Aorta (tissue), 5 donors: ENCODE measurements at regions not wholly inside any gene's neighbourhood (a gene's known extent, or its start where the extent isn't known, plus 50 kb on each side); places are given as distances from the start of the nearest gene placed in this dataset.
A peak's percentile ranks its signal among the peaks of the same experiment; 100 is the strongest.
"Not testable (repeated sequence)": the region's sequence is repeated elsewhere in the genome, so short reads cannot be mapped to it uniquely, and the experiment has no call there.

Source experiments
- ATAC-seq: fragments of 200-7000 bp; cut with Tn5 transposase; one replicate; pipeline ENCODE4 v1.9.1; 2022; ENCODE audit warnings: moderate library complexity; ENCODE audit not compliant: low FRiP score
- DNase-seq, 2 donors: peaks; one replicate each; pipeline ENCODE4 v3.0.0-alpha.2; 2020
- H3K27ac ChIP-seq, 2 donors: one replicate each; pipeline ENCODE4 v1.5.1; 2013; ENCODE audit warnings: low read length in 2 of 2, mild to moderate bottlenecking in 2 of 2, moderate library complexity in 2 of 2, control low read depth in 1 of 2, inconsistent platforms in 1 of 2, low read depth in 1 of 2
- H3K27me3 ChIP-seq, 2 donors: one replicate each; pipeline ENCODE4 v1.6.1; 2013; ENCODE audit warnings: control low read depth in 1 of 2, low read length in 1 of 2, mild to moderate bottlenecking in 1 of 2, moderate library complexity in 1 of 2; ENCODE audit not compliant: insufficient read depth in 2 of 2, control insufficient read depth in 1 of 2
- H3K36me3 ChIP-seq, 2 donors: one replicate each; pipeline ENCODE4 v1.6.1; 2013; ENCODE audit warnings: control low read depth in 1 of 2, low read length in 1 of 2, mild to moderate bottlenecking in 1 of 2; ENCODE audit not compliant: insufficient read depth in 2 of 2, control insufficient read depth in 1 of 2
- H3K4me1 ChIP-seq, 2 donors: one replicate each; pipeline ENCODE4 v1.6.1; 2013; ENCODE audit warnings: low read length in 2 of 2, control low read depth in 1 of 2, mild to moderate bottlenecking in 1 of 2, moderate library complexity in 1 of 2; ENCODE audit not compliant: insufficient read depth in 2 of 2, control insufficient read depth in 1 of 2
- H3K4me3 ChIP-seq, 2 donors: one replicate each; pipeline ENCODE4 v1.5.1; 2013; ENCODE audit warnings: low read length in 2 of 2, control low read depth in 1 of 2, mild to moderate bottlenecking in 1 of 2
- H3K9me3 ChIP-seq: one replicate; pipeline ENCODE4 v1.6.1; 2013; ENCODE audit warnings: mild to moderate bottlenecking, low read length; ENCODE audit not compliant: control insufficient read depth
- WGBS, 2 donors: extraction: QIAGEN DNeasy Blood & Tissue Kit; methylation state at CpG; one replicate each; pipeline ENCODE4 v1.1.7; 2013; 5-methylcytosine and 5-hydroxymethylcytosine counted together
- intact Hi-C, 2 donors: fragments of 100-400 bp; cut with DNase I; formaldehyde crosslinking; loops; one replicate each; pipeline versions ENCODE4 v1.14.2 to v1.15.0; 2022
- donor health status: healthy with polysubstance abuse.
- donor health status: Bipolar disorder and iron deficiency.
- donor health status: DM: no; HTN: no; CAD: no.
- donor health status: DM: no; HTN: no; CAD: no.
- donor health status: DM: yes; HTN: yes; CAD: no.

DNA sequence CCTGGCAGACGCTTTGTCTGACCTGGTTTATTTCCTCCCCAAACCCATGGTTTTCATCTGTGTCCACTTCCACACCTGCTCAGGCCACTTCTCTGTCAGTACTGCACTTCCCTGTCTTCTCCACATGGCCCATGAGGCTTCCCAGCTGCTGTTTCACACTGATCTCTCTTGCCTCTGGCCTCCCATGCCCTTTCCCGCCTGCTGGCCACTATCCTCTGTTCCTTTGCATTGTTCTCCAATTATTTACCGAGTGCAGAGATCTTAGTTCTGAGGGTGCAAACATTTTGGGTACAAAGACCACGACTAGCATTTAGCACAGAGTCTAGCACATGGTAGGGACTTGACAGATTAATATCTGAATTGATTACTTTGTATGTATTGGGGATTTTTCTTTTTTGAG, 174.8 kb upstream of the NPY2R start:
- H3K27ac ChIP-seq: no peak overlapping the region
- intact Hi-C loops: no loop called here

GRCh38 chr4:155037031-155037430, 171.4 kb upstream of the NPY2R start:
- no peaks in the 10 kb centered on the region for H3K4me1 ChIP-seq
- no peak for DNase-seq
- H3K9me3 ChIP-seq: peaks cover 3% of the 10 kb centered on the region
- no peak overlapping the region for H3K4me3 ChIP-seq
- H3K27ac ChIP-seq: no peak overlapping the region
- intact Hi-C loops: no loop called here
- ATAC-seq: no peak
- no peaks in the 10 kb centered on the region for H3K36me3 ChIP-seq
- no peaks in the 10 kb centered on the region for H3K27me3 ChIP-seq
- WGBS, 2 donors: 89 to 97% methylated on average over 1 of the region's 1 CpG

More for the DNA sequence above, 174.8 kb upstream of the NPY2R start:
- no peaks in the 10 kb centered on the region for H3K4me1 ChIP-seq
- no peak for ATAC-seq
- H3K36me3 ChIP-seq: no peaks in the 10 kb centered on the region
- H3K27me3 ChIP-seq: no peaks in the 10 kb centered on the region
- peaks cover 3% of the 10 kb centered on the region for H3K9me3 ChIP-seq
- WGBS, 2 donors: 68 to 82% methylated on average over 4 of the region's 4 CpGs
- DNase-seq: no peak
- no peak overlapping the region for H3K4me3 ChIP-seq

DNA sequence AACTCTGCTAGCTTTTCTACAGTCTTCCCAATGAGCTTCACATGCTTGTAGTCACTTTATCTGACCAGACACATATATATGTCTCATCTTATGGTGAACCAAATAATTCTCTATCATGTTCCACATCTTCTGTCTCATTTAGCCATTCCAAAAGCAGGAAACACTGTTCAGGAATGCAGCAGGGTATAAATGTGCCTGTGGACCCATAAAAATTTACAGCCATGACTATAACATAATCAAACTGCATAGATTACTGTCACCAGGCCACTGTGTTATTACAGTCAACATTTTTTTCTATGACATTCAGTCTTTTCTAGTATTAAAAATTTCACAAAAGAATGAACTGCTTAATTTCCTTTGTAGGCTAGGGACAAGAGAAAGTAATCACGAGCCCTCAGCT, 170.0 kb upstream of the NPY2R start:
- H3K4me1 ChIP-seq: no peaks in the 10 kb centered on the region
- WGBS, 2 donors: 68 to 70% methylated on average over 1 of the region's 1 CpG

DNA sequence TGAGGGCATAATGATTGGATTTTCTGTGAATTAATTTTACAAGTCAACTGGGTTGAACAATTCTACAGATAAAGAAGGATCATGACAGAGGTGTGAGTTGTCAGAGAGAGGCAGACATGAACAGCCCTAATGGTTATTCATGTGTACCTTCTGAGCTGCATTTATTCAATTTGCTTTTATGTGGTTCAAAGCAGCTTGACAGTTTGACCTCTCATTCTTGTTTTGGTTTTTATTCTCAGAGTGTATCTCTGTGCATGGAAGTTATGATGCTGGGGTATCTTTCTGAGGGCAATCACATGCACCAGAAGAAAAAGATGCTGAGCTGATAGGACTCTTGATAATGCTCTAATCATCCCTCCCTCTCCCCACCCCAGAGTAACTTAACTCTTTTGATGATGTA, 169.3 kb upstream of the NPY2R start:
- Histone ChIP-seq H3K27ac (no peak overlapping the region), H3K36me3 (no peaks in the 10 kb centered on the region), H3K4me3 (no peak overlapping the region), H3K4me1 (no peaks in the 10 kb centered on the region), H3K27me3 (no peaks in the 10 kb centered on the region), H3K9me3 (no peaks in the 10 kb centered on the region)
- DNase-seq: no peak
- intact Hi-C loops: no loop called here
- ATAC-seq: no peak

More for the DNA sequence above, 170.0 kb upstream of the NPY2R start:
- H3K4me3 ChIP-seq: no peak overlapping the region
- H3K27me3 ChIP-seq: no peaks in the 10 kb centered on the region
- DNase-seq: no peak
- no peaks in the 10 kb centered on the region for H3K36me3 ChIP-seq
- no peak for ATAC-seq
- no peak overlapping the region for H3K27ac ChIP-seq
- intact Hi-C loops: no loop called here
- no peaks in the 10 kb centered on the region for H3K9me3 ChIP-seq

- intact Hi-C loops: no loop called here
- Histone ChIP-seq H3K9me3 (no peaks in the 10 kb centered on the region), H3K4me1 (no peaks in the 10 kb centered on the region), H3K4me3 (no peak overlapping the region), H3K27me3 (no peaks in the 10 kb centered on the region), H3K36me3 (no peaks in the 10 kb centered on the region), H3K27ac (no peak overlapping the region)
- ATAC-seq (no peak), DNase-seq (no peak)
- 84 to 92% methylated on average over 3 of the region's 3 CpGs for WGBS, 2 donors
Measured at GRCh38 chr4:155040031-155040430, 168.4 kb upstream of the NPY2R start.

DNA sequence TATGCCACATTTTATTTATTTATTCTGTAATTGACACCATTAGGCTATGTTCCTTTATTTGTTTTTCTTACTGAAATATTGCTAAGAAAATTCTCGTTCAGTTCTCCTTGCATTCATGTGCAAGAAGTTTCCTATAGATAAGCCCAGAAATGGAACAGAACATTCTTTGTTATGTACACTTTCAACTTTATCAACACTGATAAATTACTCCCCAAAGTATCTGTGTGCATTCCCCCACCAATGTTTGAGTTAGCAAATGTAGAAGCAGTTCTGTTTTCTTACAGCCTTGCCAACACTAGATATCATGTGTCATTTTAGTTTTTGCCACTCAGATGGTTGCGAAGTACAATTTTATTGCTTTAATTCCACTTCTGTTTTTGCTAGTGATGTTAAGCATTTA, 166.4 kb upstream of the NPY2R start:
- WGBS, 2 donors: 21 to 30% methylated on average over 2 of the region's 2 CpGs
- H3K36me3 ChIP-seq: no peaks in the 10 kb centered on the region
- no peaks in the 10 kb centered on the region for H3K9me3 ChIP-seq
- no peaks in the 10 kb centered on the region for H3K4me1 ChIP-seq
- H3K27me3 ChIP-seq: no peaks in the 10 kb centered on the region
- H3K27ac ChIP-seq: no peak overlapping the region
- no peak overlapping the region for H3K4me3 ChIP-seq
- no peak for DNase-seq
- ATAC-seq: no peak
- intact Hi-C loops: no loop called here

GRCh38 chr4:155044251-155044650, 164.2 kb upstream of the NPY2R start:
- H3K4me1 ChIP-seq, H3K9me3 ChIP-seq, H3K36me3 ChIP-seq, ATAC-seq, H3K27me3 ChIP-seq, intact Hi-C loops, H3K27ac ChIP-seq, H3K4me3 ChIP-seq: not testable (repeated sequence)
- peak in 1 of 2 donors; percentile 44 for DNase-seq
- 96 to 98% methylated on average over 20 to 22 of the region's 22 CpGs for WGBS, 2 donors

DNA sequence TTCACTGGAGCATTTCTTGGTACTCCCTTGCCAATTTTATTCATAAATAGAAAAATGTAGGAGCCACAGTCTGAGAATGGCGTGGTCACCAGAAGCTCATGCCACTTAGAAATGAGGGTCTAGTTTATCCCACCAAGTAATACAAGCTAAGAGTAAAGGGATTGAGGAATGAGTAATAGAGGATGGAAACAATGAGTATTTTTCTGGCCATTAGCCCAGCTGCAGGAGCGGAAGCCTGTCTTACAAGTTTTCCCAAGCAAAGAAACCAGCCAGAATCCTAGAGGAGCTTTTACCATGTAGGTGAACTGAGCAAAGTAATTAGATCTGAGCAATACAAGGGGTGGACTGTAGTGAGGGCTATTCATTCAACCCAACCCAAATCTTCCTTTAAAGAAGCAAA, 160.7 kb upstream of the NPY2R start:
- H3K4me3 ChIP-seq: no peak overlapping the region
- WGBS, 2 donors: 57 to 65% methylated on average over 2 of the region's 2 CpGs

DNA sequence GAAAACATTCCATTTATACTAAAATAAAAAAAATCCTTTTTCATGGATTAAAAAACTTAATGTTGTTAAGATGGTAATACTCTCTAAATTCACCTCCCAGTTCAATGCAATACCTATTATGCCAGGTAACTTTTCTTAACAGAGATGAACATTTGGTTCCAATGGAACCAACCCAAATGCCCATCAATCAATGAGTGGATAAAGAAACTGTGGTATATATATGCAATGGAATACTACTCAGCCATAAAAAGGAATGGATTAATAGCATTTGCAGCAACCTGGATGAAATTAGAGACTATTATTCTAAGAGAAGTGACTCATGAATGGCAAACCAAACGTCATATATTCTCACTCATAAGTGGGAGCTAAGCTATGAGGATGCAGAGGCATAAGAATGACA, 154.4 kb upstream of the NPY2R start:
- WGBS, 2 donors: 54 to 56% methylated on average over 1 of the region's 1 CpG

More for the DNA sequence above, 160.7 kb upstream of the NPY2R start:
- DNase-seq (no peak), ATAC-seq (no peak)
- H3K36me3 ChIP-seq: no peaks in the 10 kb centered on the region
- H3K4me1 ChIP-seq: no peaks in the 10 kb centered on the region
- H3K27me3 ChIP-seq: no peaks in the 10 kb centered on the region
- intact Hi-C loops: no loop called here
- H3K9me3 ChIP-seq: peaks cover 3% of the 10 kb centered on the region
- no peak overlapping the region for H3K27ac ChIP-seq

More for the DNA sequence above, 154.4 kb upstream of the NPY2R start:
- H3K4me1 ChIP-seq, H3K36me3 ChIP-seq, H3K27ac ChIP-seq, H3K4me3 ChIP-seq, DNase-seq, H3K9me3 ChIP-seq, H3K27me3 ChIP-seq, intact Hi-C loops, ATAC-seq: not testable (repeated sequence)
